ENCODE measurements at regions not wholly inside any gene's neighbourhood (a gene's known extent, or its start where the extent isn't known, plus 50 kb on each side); places are given as distances from the start of the nearest gene placed in this dataset.
"Not testable (repeated sequence)": the region's sequence is repeated elsewhere in the genome, so short reads cannot be mapped to it uniquely, and the experiment has no call there.

GRCh38 chr20:47440857-47441773, 60.6 kb upstream of the NCOA3 start:
- no peak overlapping the region for H3K27ac ChIP-seq (ENCODE audit: low read length)
- H3K27me3 Mint-ChIP-seq: no peaks in the 10 kb centered on the region
- peaks cover 6% of the 10 kb centered on the region in 3 donors for H3K4me1 Mint-ChIP-seq
- no peaks in the 10 kb centered on the region for H3K36me3 Mint-ChIP-seq
- 41% methylated on average over 3 of the region's 7 CpGs for WGBS (ENCODE audit: insufficient coverage)
- H3K9me3 Mint-ChIP-seq: no peaks in the 10 kb centered on the region
- no peaks in the 10 kb centered on the region for H3K9me3 ChIP-seq
- no peak for DNase-seq
- H3K4me1 ChIP-seq (ENCODE audit: control insufficient read depth in 1 of 2, extremely low read depth in 1 of 2, insufficient read depth in 2 of 2, low read length in 2 of 2): peaks cover 2 to 4% of the 10 kb centered on the region in 2 experiments
- ATAC-seq (replicated peaks in 1 of 4): no peak
- CTCF ChIA-PET: interaction anchor here in 1 of 2 donors (0.9 kb wide), 1 partner anchor 43 kb away, joined by 3 read pairs; no protein-coding TSS in a partner anchor
- H3K36me3 ChIP-seq (ENCODE audit: control insufficient read depth in 2 of 2, extremely low read depth in 1 of 2, insufficient read depth in 1 of 2, low read length in 1 of 2): no peaks in the 10 kb centered on the region
- H3K27me3 ChIP-seq (replicated peaks in 1 of 2; ENCODE audit: control insufficient read depth in 2 of 2, extremely low read depth in 1 of 2, insufficient read depth in 2 of 2, low read length in 1 of 2): no peaks in the 10 kb centered on the region
- no peak overlapping the region for H3K4me3 ChIP-seq (ENCODE audit: control insufficient read depth in 1 of 2, extremely low read depth in 1 of 2, low read length in 1 of 2)
- no peak overlapping the region for H3K4me3 Mint-ChIP-seq
- POLR2A ChIA-PET: interaction anchor here in 1 of 2 donors (0.6 kb wide), 1 partner anchor 191 kb away, joined by 3 read pairs; no protein-coding TSS in a partner anchor
- no peak overlapping the region for H3K27ac Mint-ChIP-seq

- H3K4me3 Mint-ChIP-seq: no peak overlapping the region
- DNase-seq (no peak), ATAC-seq (replicated peaks in 1 of 4) (no peak)
- Histone ChIP-seq H3K4me3 (ENCODE audit: control insufficient read depth in 1 of 2, extremely low read depth in 1 of 2, low read length in 1 of 2) (no peak overlapping the region), H3K27me3 (replicated peaks in 1 of 2; ENCODE audit: control insufficient read depth in 2 of 2, extremely low read depth in 1 of 2, insufficient read depth in 2 of 2, low read length in 1 of 2) (no peaks in the 10 kb centered on the region), H3K36me3 (ENCODE audit: control insufficient read depth in 2 of 2, extremely low read depth in 1 of 2, insufficient read depth in 1 of 2, low read length in 1 of 2) (no peaks in the 10 kb centered on the region), H3K9me3 (no peaks in the 10 kb centered on the region), H3K4me1 (ENCODE audit: control insufficient read depth in 1 of 2, extremely low read depth in 1 of 2, insufficient read depth in 2 of 2, low read length in 2 of 2) (peaks cover 2 to 4% of the 10 kb centered on the region in 2 experiments), H3K27ac (ENCODE audit: low read length) (no peak overlapping the region)
- H3K27ac Mint-ChIP-seq: no peak overlapping the region
- ChIA-PET CTCF (no interaction called here), POLR2A (interaction anchor here in 1 of 2 donors (0.6 kb wide), 1 partner anchor 192 kb away, joined by 3 read pairs; no protein-coding TSS in a partner anchor)
- peaks cover 6% of the 10 kb centered on the region in 3 donors for H3K4me1 Mint-ChIP-seq
- H3K9me3 Mint-ChIP-seq: no peaks in the 10 kb centered on the region
- WGBS (ENCODE audit: insufficient coverage): no CpG with 5 or more reads among the region's 4 CpGs
- no peaks in the 10 kb centered on the region for H3K27me3 Mint-ChIP-seq
- no peaks in the 10 kb centered on the region for H3K36me3 Mint-ChIP-seq
Observed at GRCh38 chr20:47441774-47442150, 59.9 kb upstream of the NCOA3 start.

DNA sequence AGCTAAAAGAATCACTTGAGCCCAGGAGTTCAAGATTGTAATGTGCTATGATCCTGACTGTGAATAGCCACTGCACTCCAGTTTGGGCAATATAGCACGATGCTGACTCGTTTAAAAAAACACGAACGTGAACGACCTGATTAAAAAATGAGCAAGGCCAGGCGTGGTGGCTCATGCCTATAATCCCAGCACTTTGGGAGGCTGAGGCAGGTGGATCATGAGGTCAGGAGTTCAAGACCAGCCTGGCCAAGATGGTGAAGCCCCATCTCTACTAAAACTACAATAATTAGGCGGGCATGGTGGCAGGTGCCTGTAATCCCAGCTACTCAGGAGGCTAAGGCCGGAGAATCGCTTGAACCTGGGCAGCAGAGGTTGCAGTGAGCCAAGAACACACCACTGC, 58.6 kb upstream of the NCOA3 start:
- 98% methylated on average over 7 of the region's 9 CpGs for WGBS (ENCODE audit: insufficient coverage)
- H3K4me3 ChIP-seq (ENCODE audit: control insufficient read depth in 1 of 2, extremely low read depth in 1 of 2, low read length in 1 of 2); H3K36me3 Mint-ChIP-seq; ATAC-seq (replicated peaks in 1 of 4); H3K27ac Mint-ChIP-seq; H3K9me3 ChIP-seq; DNase-seq; H3K36me3 ChIP-seq (ENCODE audit: control insufficient read depth in 2 of 2, extremely low read depth in 1 of 2, insufficient read depth in 1 of 2, low read length in 1 of 2); H3K27me3 Mint-ChIP-seq; CTCF ChIA-PET; H3K4me1 ChIP-seq (ENCODE audit: control insufficient read depth in 1 of 2, extremely low read depth in 1 of 2, insufficient read depth in 2 of 2, low read length in 2 of 2); H3K27me3 ChIP-seq (replicated peaks in 1 of 2; ENCODE audit: control insufficient read depth in 2 of 2, extremely low read depth in 1 of 2, insufficient read depth in 2 of 2, low read length in 1 of 2); H3K27ac ChIP-seq (ENCODE audit: low read length); H3K4me1 Mint-ChIP-seq; H3K9me3 Mint-ChIP-seq; H3K4me3 Mint-ChIP-seq: not testable (repeated sequence)
- POLR2A ChIA-PET: interaction anchor here (0.6 to 0.7 kb wide), 2 partner anchors 59 to 134 kb away, joined by 3 to 5 read pairs; no protein-coding TSS in a partner anchor

DNA sequence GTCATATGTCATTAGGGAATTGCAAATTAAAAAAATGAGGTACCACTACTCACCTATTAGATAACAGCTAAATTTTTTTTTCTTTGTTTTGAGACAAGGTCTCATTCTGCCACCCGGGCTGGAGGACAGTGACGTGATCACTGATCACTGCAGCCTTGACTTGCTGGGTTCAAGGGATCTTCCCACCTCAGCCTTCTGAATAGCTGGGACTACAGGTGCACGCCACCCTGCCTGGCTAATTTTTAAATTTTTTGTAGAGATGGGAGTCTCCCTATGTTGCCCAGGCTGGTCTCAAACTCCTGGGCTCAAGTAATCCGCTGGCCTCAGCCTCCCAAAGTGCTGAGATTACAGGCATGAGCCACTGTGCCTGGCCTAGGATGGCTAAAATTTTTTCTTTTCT, 57.1 kb upstream of the NCOA3 start:
- Mint-ChIP-seq H3K9me3 (no peaks in the 10 kb centered on the region), H3K27me3 (no peaks in the 10 kb centered on the region), H3K27ac (no peak overlapping the region), H3K4me3 (no peak overlapping the region), H3K36me3 (no peaks in the 10 kb centered on the region), H3K4me1 (no peaks in the 10 kb centered on the region)
- Histone ChIP-seq H3K9me3 (no peaks in the 10 kb centered on the region), H3K4me1 (ENCODE audit: control insufficient read depth in 1 of 2, extremely low read depth in 1 of 2, insufficient read depth in 2 of 2, low read length in 2 of 2) (no peaks in the 10 kb centered on the region), H3K4me3 (ENCODE audit: control insufficient read depth in 1 of 2, extremely low read depth in 1 of 2, low read length in 1 of 2) (no peak overlapping the region), H3K27me3 (replicated peaks in 1 of 2; ENCODE audit: control insufficient read depth in 2 of 2, extremely low read depth in 1 of 2, insufficient read depth in 2 of 2, low read length in 1 of 2) (no peaks in the 10 kb centered on the region), H3K36me3 (ENCODE audit: control insufficient read depth in 2 of 2, extremely low read depth in 1 of 2, insufficient read depth in 1 of 2, low read length in 1 of 2) (no peaks in the 10 kb centered on the region), H3K27ac (ENCODE audit: low read length) (no peak overlapping the region)
- WGBS (ENCODE audit: insufficient coverage): 100% methylated on average over 3 of the region's 4 CpGs
- ChIA-PET POLR2A (no interaction called here), CTCF (interaction anchor here in 1 of 2 donors (0.7 kb wide), 1 partner anchor 123 kb away, joined by 3 read pairs; no protein-coding TSS in a partner anchor)
- ATAC-seq (replicated peaks in 1 of 4) (no peak), DNase-seq (no peak)

GRCh38 chr20:47445291-47445690, 56.4 kb upstream of the NCOA3 start:
- no peaks in the 10 kb centered on the region for H3K36me3 ChIP-seq (ENCODE audit: control insufficient read depth in 2 of 2, extremely low read depth in 1 of 2, insufficient read depth in 1 of 2, low read length in 1 of 2)
- Mint-ChIP-seq H3K27me3 (no peaks in the 10 kb centered on the region), H3K36me3 (no peaks in the 10 kb centered on the region), H3K4me3 (no peak overlapping the region), H3K27ac (no peak overlapping the region), H3K4me1 (no peaks in the 10 kb centered on the region), H3K9me3 (no peaks in the 10 kb centered on the region)
- no peaks in the 10 kb centered on the region for H3K9me3 ChIP-seq
- no peak for DNase-seq
- no peaks in the 10 kb centered on the region for H3K4me1 ChIP-seq (ENCODE audit: control insufficient read depth in 1 of 2, extremely low read depth in 1 of 2, insufficient read depth in 2 of 2, low read length in 2 of 2)
- ChIA-PET POLR2A (interaction anchor here in 1 of 2 donors (0.7 kb wide), 1 partner anchor 15 kb away, joined by 7 read pairs; no protein-coding TSS in a partner anchor), CTCF (no interaction called here)
- H3K27ac ChIP-seq (ENCODE audit: low read length): no peak overlapping the region
- no peaks in the 10 kb centered on the region for H3K27me3 ChIP-seq (replicated peaks in 1 of 2; ENCODE audit: control insufficient read depth in 2 of 2, extremely low read depth in 1 of 2, insufficient read depth in 2 of 2, low read length in 1 of 2)
- no peak for ATAC-seq (replicated peaks in 1 of 4)
- 94% methylated on average over 7 of the region's 8 CpGs for WGBS (ENCODE audit: insufficient coverage)
- H3K4me3 ChIP-seq (ENCODE audit: control insufficient read depth in 1 of 2, extremely low read depth in 1 of 2, low read length in 1 of 2): no peak overlapping the region

DNA sequence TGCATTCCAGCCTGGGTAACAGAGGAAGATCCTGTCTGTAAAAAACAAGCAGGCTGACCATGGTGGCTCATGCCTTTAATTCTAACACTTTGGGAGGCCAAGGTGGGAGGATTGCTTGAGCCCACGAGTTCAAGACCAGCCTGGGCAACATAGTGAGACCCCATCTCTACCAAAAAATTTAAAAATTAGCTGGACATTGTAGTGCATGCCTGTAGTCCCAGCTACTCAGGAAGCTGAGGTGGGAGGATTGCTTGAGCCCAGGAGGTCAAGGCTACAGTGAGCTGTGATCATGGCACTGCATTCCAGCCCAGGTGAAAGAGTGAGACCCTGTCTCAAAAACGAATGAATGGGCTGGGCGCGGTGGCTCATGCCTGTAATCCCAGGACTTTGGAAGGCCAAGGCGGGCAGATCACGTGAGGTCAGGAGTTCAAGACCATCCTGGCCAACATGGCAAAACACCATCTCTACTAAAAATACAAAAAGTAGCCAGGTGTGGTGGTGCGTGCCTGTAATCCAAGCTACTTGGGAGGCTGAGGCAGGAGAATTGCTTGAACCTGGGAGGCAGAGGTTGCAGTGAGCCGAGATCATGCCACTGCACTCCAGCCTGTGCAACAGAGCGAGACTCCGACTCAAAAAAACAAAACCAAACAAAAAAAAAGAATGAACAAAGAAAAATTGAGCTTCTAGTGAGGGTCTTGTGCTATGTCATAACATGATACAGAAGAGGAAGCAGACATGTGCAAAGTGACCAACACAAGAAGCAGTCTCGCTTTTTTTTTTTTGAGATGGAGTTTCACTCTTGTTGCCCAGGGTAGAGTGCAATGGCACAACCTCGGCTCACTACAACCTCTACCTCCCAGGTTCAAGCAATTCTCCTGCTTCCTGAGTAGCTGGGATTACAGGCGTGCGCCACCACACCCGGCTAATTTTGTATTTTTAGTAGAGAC, 54.1 kb upstream of the NCOA3 start:
- H3K27ac ChIP-seq (ENCODE audit: low read length); H3K27ac Mint-ChIP-seq; H3K27me3 Mint-ChIP-seq; H3K9me3 ChIP-seq; H3K27me3 ChIP-seq (replicated peaks in 1 of 2; ENCODE audit: control insufficient read depth in 2 of 2, extremely low read depth in 1 of 2, insufficient read depth in 2 of 2, low read length in 1 of 2); H3K4me3 Mint-ChIP-seq; H3K4me3 ChIP-seq (ENCODE audit: control insufficient read depth in 1 of 2, extremely low read depth in 1 of 2, low read length in 1 of 2); H3K4me1 ChIP-seq (ENCODE audit: control insufficient read depth in 1 of 2, extremely low read depth in 1 of 2, insufficient read depth in 2 of 2, low read length in 2 of 2); ATAC-seq (replicated peaks in 1 of 4); H3K36me3 Mint-ChIP-seq; POLR2A ChIA-PET; H3K36me3 ChIP-seq (ENCODE audit: control insufficient read depth in 2 of 2, extremely low read depth in 1 of 2, insufficient read depth in 1 of 2, low read length in 1 of 2); H3K9me3 Mint-ChIP-seq; DNase-seq; H3K4me1 Mint-ChIP-seq: not testable (repeated sequence)
- 93% methylated on average over 4 of the region's 15 CpGs for WGBS (ENCODE audit: insufficient coverage)
- CTCF ChIA-PET: interaction anchor here in 1 of 2 donors (0.8 kb wide), 1 partner anchor 1281 kb away, joined by 4 read pairs; no protein-coding TSS in a partner anchor
